ENCODE measurements at regions not wholly inside any gene's neighbourhood (a gene's known extent, or its start where the extent isn't known, plus 50 kb on each side); places are given as distances from the start of the nearest gene placed in this dataset.

GRCh38 chrX:148382983-148383382, 117.4 kb upstream of the AFF2 start:
- intact Hi-C loops (cut with DNase I): no loop called here
- peaks cover under 1% of the 10 kb centered on the region for H3K9me3 ChIP-seq (ENCODE audit: control insufficient read depth, low read length)
- H3K36me3 ChIP-seq (ENCODE audit: control insufficient read depth in 1 of 2, insufficient read depth in 2 of 2, low read length in 1 of 2): no peaks in the 10 kb centered on the region
- H3K4me1 ChIP-seq (ENCODE audit: control insufficient read depth in 1 of 2, insufficient read depth in 2 of 2, low read length in 2 of 2): no peaks in the 10 kb centered on the region
- H3K27me3 ChIP-seq (ENCODE audit: control insufficient read depth in 1 of 2, insufficient read depth in 2 of 2, low read length in 1 of 2): no peaks in the 10 kb centered on the region
- H3K27ac ChIP-seq (ENCODE audit: low read depth in 1 of 2, low read length in 2 of 2): no peak overlapping the region
- H3K4me3 ChIP-seq (ENCODE audit: low read length in 2 of 2): no peak overlapping the region
- no peak for DNase-seq
- WGBS, 2 donors: 43 to 62% methylated on average over 2 of the region's 2 CpGs
- no peak for ATAC-seq (ENCODE audit: low FRiP score)

GRCh38 chrX:148385471-148385870, 114.9 kb upstream of the AFF2 start:
- no peaks in the 10 kb centered on the region for H3K27me3 ChIP-seq (ENCODE audit: control insufficient read depth in 1 of 2, insufficient read depth in 2 of 2, low read length in 1 of 2)
- H3K36me3 ChIP-seq (ENCODE audit: control insufficient read depth in 1 of 2, insufficient read depth in 2 of 2, low read length in 1 of 2): no peaks in the 10 kb centered on the region
- DNase-seq (no peak), ATAC-seq (ENCODE audit: low FRiP score) (no peak)
- H3K4me1 ChIP-seq (ENCODE audit: control insufficient read depth in 1 of 2, insufficient read depth in 2 of 2, low read length in 2 of 2): no peaks in the 10 kb centered on the region
- intact Hi-C loops (cut with DNase I): no loop called here
- WGBS, 2 donors: 69 to 94% methylated on average over 2 of the region's 2 CpGs
- H3K9me3 ChIP-seq (ENCODE audit: control insufficient read depth, low read length): peaks cover 2% of the 10 kb centered on the region
- H3K27ac ChIP-seq (ENCODE audit: low read depth in 1 of 2, low read length in 2 of 2): no peak overlapping the region
- no peak overlapping the region for H3K4me3 ChIP-seq (ENCODE audit: low read length in 2 of 2)

GRCh38 chrX:148389629-148390028, 110.8 kb upstream of the AFF2 start:
- H3K36me3 ChIP-seq (ENCODE audit: control insufficient read depth in 1 of 2, insufficient read depth in 2 of 2, low read length in 1 of 2): no peaks in the 10 kb centered on the region
- no peaks in the 10 kb centered on the region for H3K27me3 ChIP-seq (ENCODE audit: control insufficient read depth in 1 of 2, insufficient read depth in 2 of 2, low read length in 1 of 2)
- ATAC-seq (ENCODE audit: low FRiP score) (no peak), DNase-seq (no peak)
- no peaks in the 10 kb centered on the region for H3K4me1 ChIP-seq (ENCODE audit: control insufficient read depth in 1 of 2, insufficient read depth in 2 of 2, low read length in 2 of 2)
- intact Hi-C loops (cut with DNase I): no loop called here
- H3K4me3 ChIP-seq (ENCODE audit: low read length in 2 of 2): no peak overlapping the region
- 77 to 87% methylated on average over 2 of the region's 2 CpGs for WGBS, 2 donors
- H3K9me3 ChIP-seq (ENCODE audit: control insufficient read depth, low read length): peaks cover 2% of the 10 kb centered on the region
- no peak overlapping the region for H3K27ac ChIP-seq (ENCODE audit: low read depth in 1 of 2, low read length in 2 of 2)

- Histone ChIP-seq H3K4me3 (ENCODE audit: low read length in 2 of 2) (no peak overlapping the region), H3K4me1 (ENCODE audit: control insufficient read depth in 1 of 2, insufficient read depth in 2 of 2, low read length in 2 of 2) (no peaks in the 10 kb centered on the region), H3K27me3 (ENCODE audit: control insufficient read depth in 1 of 2, insufficient read depth in 2 of 2, low read length in 1 of 2) (peaks cover 0 to 1% of the 10 kb centered on the region in 2 donors), H3K27ac (ENCODE audit: low read depth in 1 of 2, low read length in 2 of 2) (no peak overlapping the region), H3K9me3 (ENCODE audit: control insufficient read depth, low read length) (no peaks in the 10 kb centered on the region), H3K36me3 (ENCODE audit: control insufficient read depth in 1 of 2, insufficient read depth in 2 of 2, low read length in 1 of 2) (no peaks in the 10 kb centered on the region)
- 49 to 59% methylated on average over 3 of the region's 3 CpGs for WGBS, 2 donors
- DNase-seq (no peak), ATAC-seq (ENCODE audit: low FRiP score) (no peak)
- intact Hi-C loops (cut with DNase I): no loop called here
Observed at GRCh38 chrX:148412006-148412405, 88.4 kb upstream of the AFF2 start.

- DNase-seq: no peak
- H3K27me3 ChIP-seq (ENCODE audit: control insufficient read depth in 1 of 2, insufficient read depth in 2 of 2, low read length in 1 of 2): peaks cover 0 to 1% of the 10 kb centered on the region in 2 donors
- no peaks in the 10 kb centered on the region for H3K36me3 ChIP-seq (ENCODE audit: control insufficient read depth in 1 of 2, insufficient read depth in 2 of 2, low read length in 1 of 2)
- no peak overlapping the region for H3K4me3 ChIP-seq (ENCODE audit: low read length in 2 of 2)
- no peaks in the 10 kb centered on the region for H3K4me1 ChIP-seq (ENCODE audit: control insufficient read depth in 1 of 2, insufficient read depth in 2 of 2, low read length in 2 of 2)
- no peak overlapping the region for H3K27ac ChIP-seq (ENCODE audit: low read depth in 1 of 2, low read length in 2 of 2)
- WGBS, 2 donors: 77 to 78% methylated on average over 2 of the region's 2 CpGs
- no peak for ATAC-seq (ENCODE audit: low FRiP score)
- no peaks in the 10 kb centered on the region for H3K9me3 ChIP-seq (ENCODE audit: control insufficient read depth, low read length)
- intact Hi-C loops (cut with DNase I): no loop called here
Observed at GRCh38 chrX:148416142-148416541, 84.3 kb upstream of the AFF2 start.

- no peak for ATAC-seq (ENCODE audit: low FRiP score)
- intact Hi-C loops (cut with DNase I): no loop called here
- H3K27me3 ChIP-seq (ENCODE audit: control insufficient read depth in 1 of 2, insufficient read depth in 2 of 2, low read length in 1 of 2): peaks cover 0 to 1% of the 10 kb centered on the region in 2 donors
Observed at GRCh38 chrX:148416931-148417330, 83.5 kb upstream of the AFF2 start.

GRCh38 chrX:148417934-148418333, 82.5 kb upstream of the AFF2 start:
- Histone ChIP-seq H3K4me3 (ENCODE audit: low read length in 2 of 2) (no peak overlapping the region), H3K27me3 (ENCODE audit: control insufficient read depth in 1 of 2, insufficient read depth in 2 of 2, low read length in 1 of 2) (peaks cover 0 to 1% of the 10 kb centered on the region in 2 donors), H3K4me1 (ENCODE audit: control insufficient read depth in 1 of 2, insufficient read depth in 2 of 2, low read length in 2 of 2) (no peaks in the 10 kb centered on the region), H3K9me3 (ENCODE audit: control insufficient read depth, low read length) (no peaks in the 10 kb centered on the region), H3K36me3 (ENCODE audit: control insufficient read depth in 1 of 2, insufficient read depth in 2 of 2, low read length in 1 of 2) (no peaks in the 10 kb centered on the region), H3K27ac (ENCODE audit: low read depth in 1 of 2, low read length in 2 of 2) (no peak overlapping the region)
- DNase-seq (no peak), ATAC-seq (ENCODE audit: low FRiP score) (no peak)
- 55 to 83% methylated on average over 3 of the region's 3 CpGs for WGBS, 2 donors
- intact Hi-C loops (cut with DNase I): no loop called here

More at GRCh38 chrX:148416931-148417330, 83.5 kb upstream of the AFF2 start:
- no peak for DNase-seq
- no peak overlapping the region for H3K27ac ChIP-seq (ENCODE audit: low read depth in 1 of 2, low read length in 2 of 2)
- H3K4me1 ChIP-seq (ENCODE audit: control insufficient read depth in 1 of 2, insufficient read depth in 2 of 2, low read length in 2 of 2): no peaks in the 10 kb centered on the region
- H3K9me3 ChIP-seq (ENCODE audit: control insufficient read depth, low read length): no peaks in the 10 kb centered on the region
- H3K4me3 ChIP-seq (ENCODE audit: low read length in 2 of 2): no peak overlapping the region
- whole genome bisulfite sequencing, 2 donors: 75 to 87% methylated on average over 4 of the region's 4 CpGs
- H3K36me3 ChIP-seq (ENCODE audit: control insufficient read depth in 1 of 2, insufficient read depth in 2 of 2, low read length in 1 of 2): no peaks in the 10 kb centered on the region

GRCh38 chrX:148422526-148422925, 77.9 kb upstream of the AFF2 start:
- intact Hi-C loops (cut with DNase I): no loop called here
- no peak overlapping the region for H3K27ac ChIP-seq (ENCODE audit: low read depth in 1 of 2, low read length in 2 of 2)
- 44 to 62% methylated on average over 4 of the region's 4 CpGs for WGBS, 2 donors
- H3K27me3 ChIP-seq (ENCODE audit: control insufficient read depth in 1 of 2, insufficient read depth in 2 of 2, low read length in 1 of 2): no peaks in the 10 kb centered on the region
- DNase-seq (no peak), ATAC-seq (ENCODE audit: low FRiP score) (no peak)
- H3K4me3 ChIP-seq (ENCODE audit: low read length in 2 of 2): no peak overlapping the region
- H3K36me3 ChIP-seq (ENCODE audit: control insufficient read depth in 1 of 2, insufficient read depth in 2 of 2, low read length in 1 of 2): no peaks in the 10 kb centered on the region
- H3K4me1 ChIP-seq (ENCODE audit: control insufficient read depth in 1 of 2, insufficient read depth in 2 of 2, low read length in 2 of 2): no peaks in the 10 kb centered on the region
- no peaks in the 10 kb centered on the region for H3K9me3 ChIP-seq (ENCODE audit: control insufficient read depth, low read length)

- Histone ChIP-seq H3K27ac (ENCODE audit: low read depth in 1 of 2, low read length in 2 of 2) (no peak overlapping the region), H3K4me1 (ENCODE audit: control insufficient read depth in 1 of 2, insufficient read depth in 2 of 2, low read length in 2 of 2) (no peaks in the 10 kb centered on the region), H3K27me3 (ENCODE audit: control insufficient read depth in 1 of 2, insufficient read depth in 2 of 2, low read length in 1 of 2) (no peaks in the 10 kb centered on the region), H3K36me3 (ENCODE audit: control insufficient read depth in 1 of 2, insufficient read depth in 2 of 2, low read length in 1 of 2) (no peaks in the 10 kb centered on the region), H3K9me3 (ENCODE audit: control insufficient read depth, low read length) (no peaks in the 10 kb centered on the region), H3K4me3 (ENCODE audit: low read length in 2 of 2) (no peak overlapping the region)
- DNase-seq (no peak), ATAC-seq (ENCODE audit: low FRiP score) (no peak)
- intact Hi-C loops (cut with DNase I): no loop called here
- WGBS, 2 donors: 83 to 87% methylated on average over 2 of the region's 2 CpGs
Observed at GRCh38 chrX:148424570-148424969, 75.8 kb upstream of the AFF2 start.
